Tibial artery (tissue), 4 donors: ENCODE measurements at regions not wholly inside any gene's neighbourhood (a gene's known extent, or its start where the extent isn't known, plus 50 kb on each side); places are given as distances from the start of the nearest gene placed in this dataset.

ENCODE experiments used
- DNase-seq, 2 donors: peaks; one replicate each; pipeline ENCODE4 v3.0.0-alpha.2; 2019
- H3K27ac ChIP-seq, 2 donors: fragments of 200-600 bp; sonication (generic) in 1 of 2; 1 replicate in 1 of 2; 2 replicates in 1 of 2; pipeline ENCODE4 v1.5.1; 2018 to 2019; ENCODE audit warnings: mild to moderate bottlenecking in 1 of 2
- H3K27me3 ChIP-seq, 2 donors: fragments of 200-600 bp; sonication (generic) in 1 of 2; one replicate each; pipeline versions ENCODE4 v1.5.1 to v1.6.0; 2016 to 2019
- H3K36me3 ChIP-seq, 3 donors: fragments of 200-600 bp; sonication (generic) in 2 of 3; one replicate each; pipeline ENCODE4 v1.5.1; 2016 to 2019; ENCODE audit warnings: mild to moderate bottlenecking in 2 of 3
- H3K4me1 ChIP-seq, 4 donors: fragments of 200-600 bp; sonication (generic) in 2 of 4; 1 replicate in 3 of 4; 2 replicates in 1 of 4; pipeline ENCODE4 v1.5.1; 2016 to 2019
- H3K4me3 ChIP-seq, 2 donors: fragments of 200-600 bp; sonication (generic) in 1 of 2; 1 replicate in 1 of 2; 2 replicates in 1 of 2; pipeline ENCODE4 v1.5.1; 2018 to 2019; ENCODE audit warnings: mild to moderate bottlenecking in 2 of 2
- H3K9me3 ChIP-seq, 3 donors: fragments of 200-600 bp; sonication (generic) in 1 of 3; one replicate each; pipeline ENCODE4 v1.5.1; 2016 to 2019
- intact Hi-C: fragments of 100-400 bp; cut with DNase I; formaldehyde crosslinking; loops from one replicate; pipeline ENCODE4 v1.15.0; 2023; ENCODE audit warnings: low total_unique reads
- TF ChIP-seq, protein P1 (sequence below), 2 experiments: fragments of 200-600 bp in 1 of 2; fragments of 450-650 bp in 1 of 2; IDR thresholded peaks; one replicate each; pipeline ENCODE4 v1.5.1; 2017 to 2019; ENCODE audit warnings: antibody characterized with exemption in 2 of 2, mild to moderate bottlenecking in 1 of 2, moderate library complexity in 1 of 2

DNA sequence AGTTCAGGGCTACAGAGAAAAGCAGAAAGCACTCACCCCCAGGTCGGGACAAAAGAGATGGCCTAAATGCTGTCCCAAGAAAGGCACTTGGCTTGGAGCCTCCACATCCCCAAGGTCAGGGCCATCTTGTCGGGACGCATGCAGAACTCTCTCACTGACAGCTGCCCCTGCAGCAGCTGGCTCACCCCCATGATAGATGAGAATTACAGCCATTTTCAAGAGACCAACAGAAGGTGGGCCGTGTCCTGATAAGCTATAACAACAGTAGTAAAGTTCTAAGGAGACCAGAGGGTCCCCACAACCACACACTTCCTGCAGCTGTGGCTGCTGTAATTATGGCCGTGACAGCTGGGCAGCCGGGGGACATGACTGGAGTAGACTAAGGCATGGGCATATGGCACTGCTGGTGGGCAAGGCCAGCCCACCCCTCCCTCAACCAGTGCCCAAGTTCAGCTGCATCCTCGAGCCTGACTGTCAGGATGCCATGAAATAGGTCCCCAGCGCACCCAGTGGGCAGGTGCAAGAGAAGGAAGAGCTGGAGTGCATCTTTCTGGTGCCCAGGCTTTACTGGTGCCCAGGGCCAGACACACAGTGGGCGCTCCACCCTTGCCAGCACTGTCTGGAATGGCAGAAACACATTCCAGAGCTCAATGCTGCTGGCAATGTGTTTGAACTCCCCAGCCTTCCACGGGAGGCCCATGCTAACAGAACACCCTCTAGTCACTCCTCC, 436.7 kb upstream of the ZNF507 start:
- TF ChIP-seq, protein P1, sequence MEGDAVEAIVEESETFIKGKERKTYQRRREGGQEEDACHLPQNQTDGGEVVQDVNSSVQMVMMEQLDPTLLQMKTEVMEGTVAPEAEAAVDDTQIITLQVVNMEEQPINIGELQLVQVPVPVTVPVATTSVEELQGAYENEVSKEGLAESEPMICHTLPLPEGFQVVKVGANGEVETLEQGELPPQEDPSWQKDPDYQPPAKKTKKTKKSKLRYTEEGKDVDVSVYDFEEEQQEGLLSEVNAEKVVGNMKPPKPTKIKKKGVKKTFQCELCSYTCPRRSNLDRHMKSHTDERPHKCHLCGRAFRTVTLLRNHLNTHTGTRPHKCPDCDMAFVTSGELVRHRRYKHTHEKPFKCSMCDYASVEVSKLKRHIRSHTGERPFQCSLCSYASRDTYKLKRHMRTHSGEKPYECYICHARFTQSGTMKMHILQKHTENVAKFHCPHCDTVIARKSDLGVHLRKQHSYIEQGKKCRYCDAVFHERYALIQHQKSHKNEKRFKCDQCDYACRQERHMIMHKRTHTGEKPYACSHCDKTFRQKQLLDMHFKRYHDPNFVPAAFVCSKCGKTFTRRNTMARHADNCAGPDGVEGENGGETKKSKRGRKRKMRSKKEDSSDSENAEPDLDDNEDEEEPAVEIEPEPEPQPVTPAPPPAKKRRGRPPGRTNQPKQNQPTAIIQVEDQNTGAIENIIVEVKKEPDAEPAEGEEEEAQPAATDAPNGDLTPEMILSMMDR (IDR thresholded peaks at IDR 0.05), result no peak
- Histone ChIP-seq H3K4me3 (no peak overlapping the region), H3K27ac (no peak overlapping the region), H3K27me3 (no peaks in the 10 kb centered on the region), H3K9me3 (no peaks in the 10 kb centered on the region), H3K36me3 (no peaks in the 10 kb centered on the region), H3K4me1 (no peaks in the 10 kb centered on the region)
- no peak for DNase-seq
- intact Hi-C loops, result no loop called here

DNA sequence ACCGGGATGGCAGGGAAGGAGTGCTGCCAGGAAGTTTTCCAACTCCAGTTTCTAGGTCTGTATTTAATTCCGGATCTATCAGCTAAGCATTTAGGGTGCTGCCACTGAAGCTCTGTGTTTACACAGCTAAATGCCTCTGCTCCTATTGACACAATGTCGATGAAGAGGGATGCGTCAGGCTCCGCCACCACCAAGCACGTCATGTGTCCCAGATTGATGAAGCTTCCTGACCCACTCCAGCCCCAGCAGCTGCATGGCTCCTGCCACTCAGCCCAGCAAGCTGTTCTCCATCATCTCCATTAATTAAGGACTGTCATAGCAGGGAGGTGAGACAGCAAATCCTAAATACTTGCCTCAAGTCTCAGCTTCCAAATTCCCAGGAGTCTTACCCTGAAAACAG, 435.2 kb upstream of the ZNF507 start:
- intact Hi-C loops, result no loop called here

DNA sequence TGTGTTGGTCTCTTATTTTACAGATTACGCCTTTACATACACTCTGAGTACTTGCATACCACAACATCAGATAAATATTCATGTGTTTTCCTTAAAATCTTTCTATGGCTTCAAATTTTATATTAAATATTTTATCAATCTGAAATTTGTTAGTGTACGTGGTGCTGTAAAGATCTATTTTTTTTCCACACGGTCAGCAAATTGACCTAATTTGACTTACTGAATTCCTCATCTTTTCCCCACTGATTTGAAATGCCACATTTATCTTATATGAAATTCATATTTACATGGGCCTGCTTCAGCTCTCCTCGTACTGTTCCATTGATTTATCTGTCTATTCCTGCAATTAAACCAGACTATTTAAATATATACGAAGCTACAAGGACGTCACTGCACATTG, 433.8 kb upstream of the ZNF507 start:
- no peaks in the 10 kb centered on the region for H3K4me1 ChIP-seq
- H3K9me3 ChIP-seq, result no peaks in the 10 kb centered on the region
- no peak overlapping the region for H3K4me3 ChIP-seq
- H3K27ac ChIP-seq, result no peak overlapping the region
- H3K27me3 ChIP-seq, result no peaks in the 10 kb centered on the region
- H3K36me3 ChIP-seq, result no peaks in the 10 kb centered on the region
- DNase-seq, result no peak
- TF ChIP-seq, protein P1 (IDR thresholded peaks at IDR 0.05), result no peak
- intact Hi-C loops, result no loop called here

More for the DNA sequence above, 435.2 kb upstream of the ZNF507 start:
- H3K9me3 ChIP-seq, result no peaks in the 10 kb centered on the region
- H3K4me1 ChIP-seq, result no peaks in the 10 kb centered on the region
- no peak overlapping the region for H3K4me3 ChIP-seq
- H3K27me3 ChIP-seq, result no peaks in the 10 kb centered on the region
- TF ChIP-seq, protein P1 (IDR thresholded peaks at IDR 0.05), result no peak
- no peak for DNase-seq
- H3K27ac ChIP-seq, result no peak overlapping the region
- no peaks in the 10 kb centered on the region for H3K36me3 ChIP-seq

DNA sequence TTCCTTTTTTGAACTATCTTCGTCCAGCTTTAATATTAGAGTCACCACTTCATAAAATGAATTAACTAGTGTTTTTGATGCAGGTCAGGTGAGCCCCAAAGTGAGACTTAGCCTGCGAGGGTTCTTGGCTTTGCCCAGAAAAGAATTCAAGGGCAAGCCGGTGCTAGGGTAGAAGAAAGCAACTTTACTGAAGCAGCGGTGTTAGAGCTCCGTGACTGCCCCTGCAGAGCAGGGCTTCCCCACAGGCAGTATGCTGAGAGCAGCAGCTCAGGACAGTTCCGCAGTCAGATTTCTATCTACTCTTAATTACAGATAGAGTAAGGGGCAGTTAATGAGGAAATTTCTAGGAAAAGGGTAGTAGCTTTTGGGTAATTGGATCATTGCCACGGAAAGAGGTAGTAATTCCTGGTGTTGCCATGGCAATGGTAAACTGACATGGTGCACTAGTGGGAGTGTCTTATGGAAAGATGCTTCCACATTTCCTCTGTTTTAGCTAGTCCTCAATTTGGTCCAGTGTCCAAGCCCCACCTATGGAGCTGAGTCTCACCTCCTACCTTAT, 432.2 kb upstream of the ZNF507 start:
- H3K4me3 ChIP-seq, result no peak overlapping the region
- no peaks in the 10 kb centered on the region for H3K27me3 ChIP-seq
- no peaks in the 10 kb centered on the region for H3K36me3 ChIP-seq
- TF ChIP-seq, protein P1 (IDR thresholded peaks at IDR 0.05), result no peak
- no peaks in the 10 kb centered on the region for H3K4me1 ChIP-seq
- no peak overlapping the region for H3K27ac ChIP-seq
- H3K9me3 ChIP-seq, result no peaks in the 10 kb centered on the region
- no peak for DNase-seq
- intact Hi-C loops, result no loop called here

DNA sequence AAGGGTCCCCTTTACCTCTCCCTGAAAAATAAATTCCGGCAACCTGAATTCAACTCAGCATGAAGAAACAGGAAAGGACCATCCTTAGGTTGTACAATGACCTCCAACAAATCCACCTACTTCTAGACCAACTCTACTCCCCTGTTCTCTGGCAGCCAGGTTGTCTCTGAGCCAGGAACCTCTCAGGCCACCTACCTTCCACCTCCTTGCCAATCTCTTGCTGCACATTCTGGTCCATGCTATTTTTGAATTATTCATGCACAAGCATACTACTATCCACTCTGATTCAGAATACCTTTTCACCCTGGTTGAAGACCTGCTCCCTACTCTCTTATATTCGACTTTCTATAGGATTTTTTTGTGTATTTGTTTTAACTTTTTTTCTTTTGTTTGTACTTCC, 415.0 kb upstream of the ZNF507 start:
- TF ChIP-seq, protein P1 (IDR thresholded peaks at IDR 0.05), result no peak
- Histone ChIP-seq H3K9me3 (no peaks in the 10 kb centered on the region), H3K4me3 (no peak overlapping the region), H3K4me1 (no peaks in the 10 kb centered on the region), H3K27ac (no peak overlapping the region), H3K27me3 (no peaks in the 10 kb centered on the region), H3K36me3 (no peaks in the 10 kb centered on the region)
- intact Hi-C loops, result no loop called here
- DNase-seq, result no peak
